Breast epithelium (tissue), 3 donors: ENCODE measurements at regions not wholly inside any gene's neighbourhood (a gene's known extent, or its start where the extent isn't known, plus 50 kb on each side); places are given as distances from the start of the nearest gene placed in this dataset.

Source experiments
- POLR2A ChIP-seq: fragments of 450-650 bp; IDR thresholded peaks from one replicate; pipeline ENCODE4 v1.6.1; 2016; ENCODE audit warnings: antibody characterized with exemption, mild to moderate bottlenecking, moderate library complexity
- TF ChIP-seq, protein P1 (sequence below), 3 donors: fragments of 450-650 bp; IDR thresholded peaks; one replicate each; pipeline ENCODE4 v1.5.1; 2016 to 2017; ENCODE audit warnings: antibody characterized with exemption in 3 of 3, mild to moderate bottlenecking in 3 of 3, moderate library complexity in 3 of 3

DNA sequence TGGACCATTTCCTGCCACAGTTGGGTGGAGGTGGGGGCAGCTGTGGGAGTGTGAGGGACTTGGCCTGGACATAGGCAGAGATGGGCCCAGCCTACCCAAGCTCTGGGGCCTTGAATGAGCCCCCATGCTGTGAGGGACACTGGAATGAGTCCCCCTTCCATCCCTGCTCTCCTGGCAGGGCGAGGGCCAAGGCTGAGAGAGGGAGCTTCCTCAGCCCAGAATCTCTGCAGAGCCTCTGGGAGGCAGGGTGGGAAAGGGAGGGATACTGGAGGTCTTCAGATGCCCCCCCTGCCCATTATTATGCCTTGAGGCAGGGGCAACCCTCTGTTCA, 124.5 kb upstream of the PJA1 start:
- no peak for TF ChIP-seq POLR2A
- TF ChIP-seq, protein P1, sequence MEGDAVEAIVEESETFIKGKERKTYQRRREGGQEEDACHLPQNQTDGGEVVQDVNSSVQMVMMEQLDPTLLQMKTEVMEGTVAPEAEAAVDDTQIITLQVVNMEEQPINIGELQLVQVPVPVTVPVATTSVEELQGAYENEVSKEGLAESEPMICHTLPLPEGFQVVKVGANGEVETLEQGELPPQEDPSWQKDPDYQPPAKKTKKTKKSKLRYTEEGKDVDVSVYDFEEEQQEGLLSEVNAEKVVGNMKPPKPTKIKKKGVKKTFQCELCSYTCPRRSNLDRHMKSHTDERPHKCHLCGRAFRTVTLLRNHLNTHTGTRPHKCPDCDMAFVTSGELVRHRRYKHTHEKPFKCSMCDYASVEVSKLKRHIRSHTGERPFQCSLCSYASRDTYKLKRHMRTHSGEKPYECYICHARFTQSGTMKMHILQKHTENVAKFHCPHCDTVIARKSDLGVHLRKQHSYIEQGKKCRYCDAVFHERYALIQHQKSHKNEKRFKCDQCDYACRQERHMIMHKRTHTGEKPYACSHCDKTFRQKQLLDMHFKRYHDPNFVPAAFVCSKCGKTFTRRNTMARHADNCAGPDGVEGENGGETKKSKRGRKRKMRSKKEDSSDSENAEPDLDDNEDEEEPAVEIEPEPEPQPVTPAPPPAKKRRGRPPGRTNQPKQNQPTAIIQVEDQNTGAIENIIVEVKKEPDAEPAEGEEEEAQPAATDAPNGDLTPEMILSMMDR (IDR thresholded peaks at IDR 0.05): no peak
